ENCODE measurements at regions not wholly inside any gene's neighbourhood (a gene's known extent, or its start where the extent isn't known, plus 50 kb on each side); places are given as distances from the start of the nearest gene placed in this dataset.

DNA sequence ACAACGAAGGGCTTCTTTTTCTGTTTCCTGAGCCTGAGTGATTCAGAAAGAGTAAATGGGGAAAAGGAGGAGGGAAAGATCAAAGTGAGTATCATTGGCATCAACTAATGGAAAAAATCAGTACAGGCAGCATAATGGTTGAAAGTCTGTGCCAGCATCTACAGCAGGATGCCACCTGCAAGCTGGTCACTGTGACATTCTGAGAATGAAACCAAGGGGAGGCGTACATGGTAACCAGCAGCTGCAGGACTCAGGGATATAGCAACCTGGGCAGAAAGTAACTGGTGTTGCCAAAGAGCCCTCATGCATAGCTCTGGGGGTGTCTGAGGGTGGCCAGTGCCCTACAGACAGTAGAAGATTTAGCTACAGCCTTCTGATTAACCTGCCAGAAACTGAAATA lies 305.9 kb downstream of the BRINP2 start:
- TF ChIP-seq, protein P1, sequence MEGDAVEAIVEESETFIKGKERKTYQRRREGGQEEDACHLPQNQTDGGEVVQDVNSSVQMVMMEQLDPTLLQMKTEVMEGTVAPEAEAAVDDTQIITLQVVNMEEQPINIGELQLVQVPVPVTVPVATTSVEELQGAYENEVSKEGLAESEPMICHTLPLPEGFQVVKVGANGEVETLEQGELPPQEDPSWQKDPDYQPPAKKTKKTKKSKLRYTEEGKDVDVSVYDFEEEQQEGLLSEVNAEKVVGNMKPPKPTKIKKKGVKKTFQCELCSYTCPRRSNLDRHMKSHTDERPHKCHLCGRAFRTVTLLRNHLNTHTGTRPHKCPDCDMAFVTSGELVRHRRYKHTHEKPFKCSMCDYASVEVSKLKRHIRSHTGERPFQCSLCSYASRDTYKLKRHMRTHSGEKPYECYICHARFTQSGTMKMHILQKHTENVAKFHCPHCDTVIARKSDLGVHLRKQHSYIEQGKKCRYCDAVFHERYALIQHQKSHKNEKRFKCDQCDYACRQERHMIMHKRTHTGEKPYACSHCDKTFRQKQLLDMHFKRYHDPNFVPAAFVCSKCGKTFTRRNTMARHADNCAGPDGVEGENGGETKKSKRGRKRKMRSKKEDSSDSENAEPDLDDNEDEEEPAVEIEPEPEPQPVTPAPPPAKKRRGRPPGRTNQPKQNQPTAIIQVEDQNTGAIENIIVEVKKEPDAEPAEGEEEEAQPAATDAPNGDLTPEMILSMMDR (IDR thresholded peaks at IDR 0.05; ENCODE audit: low read depth, low read length, poor library complexity, severe bottlenecking): no peak
- no peak for TF ChIP-seq EZH2phosphoT487 (IDR thresholded peaks at IDR 0.05; ENCODE audit: borderline replicate concordance, low read length)

Data from DOHH2 (cell line).